ENCODE measurements at regions not wholly inside any gene's neighbourhood (a gene's known extent, or its start where the extent isn't known, plus 50 kb on each side); places are given as distances from the start of the nearest gene placed in this dataset.
"Not testable (repeated sequence)": the region's sequence is repeated elsewhere in the genome, so short reads cannot be mapped to it uniquely, and the experiment has no call there.

- in situ Hi-C loops (cut with HindIII; ENCODE audit: low pct_unique_long_range_greater_than_20kb, low sequenced_read_pairs), result not testable (repeated sequence)
Measured at GRCh38 chr1:29755412-29756015, 519.2 kb downstream of the PTPRU start.

GRCh38 chr1:29754573-29755375 is 518.5 kb downstream of the PTPRU start:
- no peak for DNase-seq (ENCODE audit: low read depth)
- in situ Hi-C loops (cut with HindIII; ENCODE audit: low pct_unique_long_range_greater_than_20kb, low sequenced_read_pairs), result no loop called here

More at GRCh38 chr1:29755412-29756015, 519.2 kb downstream of the PTPRU start:
- DNase-seq (ENCODE audit: low read depth), result not testable (repeated sequence)

GRCh38 chr1:29753771-29754572 is 517.6 kb downstream of the PTPRU start:
- DNase-seq (ENCODE audit: low read depth), result no peak
- in situ Hi-C loops (cut with HindIII; ENCODE audit: low pct_unique_long_range_greater_than_20kb, low sequenced_read_pairs), result no loop called here

GRCh38 chr1:29753244-29753643 is 516.9 kb downstream of the PTPRU start:
- DNase-seq (ENCODE audit: low read depth), result no peak
- in situ Hi-C loops (cut with HindIII; ENCODE audit: low pct_unique_long_range_greater_than_20kb, low sequenced_read_pairs), result no loop called here

- DNase-seq (ENCODE audit: low read depth), result no peak
- in situ Hi-C loops (cut with HindIII; ENCODE audit: low pct_unique_long_range_greater_than_20kb, low sequenced_read_pairs), result no loop called here
Measured at GRCh38 chr1:29752141-29752540, 515.8 kb downstream of the PTPRU start.

GRCh38 chr1:29749024-29749945 is 513.0 kb downstream of the PTPRU start:
- no peak for DNase-seq (ENCODE audit: low read depth)
- in situ Hi-C loops (cut with HindIII; ENCODE audit: low pct_unique_long_range_greater_than_20kb, low sequenced_read_pairs), result no loop called here

- DNase-seq (ENCODE audit: low read depth), result no peak
- in situ Hi-C loops (cut with HindIII; ENCODE audit: low pct_unique_long_range_greater_than_20kb, low sequenced_read_pairs), result no loop called here
Measured at GRCh38 chr1:29747196-29747595, 510.9 kb downstream of the PTPRU start.

GRCh38 chr1:29746076-29746665 is 509.8 kb downstream of the PTPRU start:
- in situ Hi-C loops (cut with HindIII; ENCODE audit: low pct_unique_long_range_greater_than_20kb, low sequenced_read_pairs), result no loop called here
- no peak for DNase-seq (ENCODE audit: low read depth)

- no peak for DNase-seq (ENCODE audit: low read depth)
- in situ Hi-C loops (cut with HindIII; ENCODE audit: low pct_unique_long_range_greater_than_20kb, low sequenced_read_pairs), result no loop called here
Measured at GRCh38 chr1:29744684-29745490, 508.6 kb downstream of the PTPRU start.

GRCh38 chr1:29743931-29744330 is 507.6 kb downstream of the PTPRU start:
- in situ Hi-C loops (cut with HindIII; ENCODE audit: low pct_unique_long_range_greater_than_20kb, low sequenced_read_pairs), result no loop called here
- DNase-seq (ENCODE audit: low read depth), result no peak

GRCh38 chr1:29743264-29743663 is 506.9 kb downstream of the PTPRU start:
- in situ Hi-C loops (cut with HindIII; ENCODE audit: low pct_unique_long_range_greater_than_20kb, low sequenced_read_pairs), result no loop called here
- DNase-seq (ENCODE audit: low read depth), result no peak

GRCh38 chr1:29739176-29739575 is 502.9 kb downstream of the PTPRU start:
- in situ Hi-C loops (cut with HindIII; ENCODE audit: low pct_unique_long_range_greater_than_20kb, low sequenced_read_pairs), result no loop called here
- no peak for DNase-seq (ENCODE audit: low read depth)

GRCh38 chr1:29736582-29737188 is 500.4 kb downstream of the PTPRU start:
- in situ Hi-C loops (cut with HindIII; ENCODE audit: low pct_unique_long_range_greater_than_20kb, low sequenced_read_pairs), result no loop called here
- DNase-seq (ENCODE audit: low read depth), result peak; percentile 38

- in situ Hi-C loops (cut with HindIII; ENCODE audit: low pct_unique_long_range_greater_than_20kb, low sequenced_read_pairs), result no loop called here
Measured at GRCh38 chr1:29732453-29732852, 496.1 kb downstream of the PTPRU start.

GRCh38 chr1:29730623-29731022 is 494.3 kb downstream of the PTPRU start:
- in situ Hi-C loops (cut with HindIII; ENCODE audit: low pct_unique_long_range_greater_than_20kb, low sequenced_read_pairs), result no loop called here

More at GRCh38 chr1:29732453-29732852, 496.1 kb downstream of the PTPRU start:
- no peak for DNase-seq (ENCODE audit: low read depth)

GRCh38 chr1:29729281-29729680 is 493.0 kb downstream of the PTPRU start:
- DNase-seq (ENCODE audit: low read depth), result no peak
- in situ Hi-C loops (cut with HindIII; ENCODE audit: low pct_unique_long_range_greater_than_20kb, low sequenced_read_pairs), result no loop called here

More at GRCh38 chr1:29730623-29731022, 494.3 kb downstream of the PTPRU start:
- no peak for DNase-seq (ENCODE audit: low read depth)

- in situ Hi-C loops (cut with HindIII; ENCODE audit: low pct_unique_long_range_greater_than_20kb, low sequenced_read_pairs), result no loop called here
- no peak for DNase-seq (ENCODE audit: low read depth)
Measured at GRCh38 chr1:29728703-29729102, 492.4 kb downstream of the PTPRU start.
